GM18907 (cell line): ENCODE measurements at regions not wholly inside any gene's neighbourhood (a gene's known extent, or its start where the extent isn't known, plus 50 kb on each side); places are given as distances from the start of the nearest gene placed in this dataset.
"Not testable (repeated sequence)": the region's sequence is repeated elsewhere in the genome, so short reads cannot be mapped to it uniquely, and the experiment has no call there.

Experiments
- ATAC-seq: cut with Tn5 transposase; IDR thresholded peaks from one replicate; pipeline ENCODE4 v1.9.1; 2021; ENCODE audit warnings: mild to moderate bottlenecking, moderate library complexity; ENCODE audit not compliant: unreplicated experiment

- ATAC-seq: no peak
Observed at GRCh38 chr3:26480377-26480776, 142.2 kb upstream of the LRRC3B start.

GRCh38 chr3:26484140-26484539, 138.4 kb upstream of the LRRC3B start:
- ATAC-seq: no peak

DNA sequence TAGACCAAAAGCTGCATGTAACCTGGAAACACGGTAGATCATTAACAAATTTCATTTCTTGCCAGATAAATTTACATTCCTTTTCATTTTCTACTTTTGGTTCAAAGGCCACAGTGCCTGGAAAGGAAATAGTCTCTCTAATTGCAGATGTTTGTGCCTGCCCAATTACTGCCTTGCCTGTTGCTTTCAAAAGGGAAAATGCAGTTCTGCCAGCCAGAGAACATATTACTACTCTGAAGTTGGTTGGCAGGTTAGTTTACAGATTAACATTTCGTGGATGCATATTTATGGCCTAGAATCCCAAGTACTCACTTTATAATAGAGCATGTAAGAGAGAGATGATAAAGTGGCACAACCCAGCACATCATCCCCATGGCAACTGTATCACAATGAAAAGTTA, 124.3 kb upstream of the LRRC3B start:
- no peak for ATAC-seq

DNA sequence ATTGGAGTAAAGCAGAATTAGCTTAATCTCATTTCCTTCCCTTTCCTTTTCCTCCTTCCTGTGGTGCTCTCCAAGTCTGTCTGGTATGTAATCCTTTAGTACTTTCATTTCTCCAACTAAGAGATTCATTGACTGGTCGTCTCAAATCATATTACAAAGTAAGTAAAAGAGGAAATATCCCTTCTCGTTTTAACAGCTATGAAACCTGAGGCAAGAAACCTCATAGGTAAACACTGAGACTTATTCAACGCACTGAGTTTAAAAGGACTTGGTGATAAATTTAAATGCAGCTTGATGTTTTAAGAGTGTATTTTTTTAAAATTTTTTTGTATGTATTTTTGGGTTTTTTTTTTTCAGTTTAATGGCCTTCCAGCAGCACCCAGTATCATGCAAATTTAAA, 117.2 kb upstream of the LRRC3B start:
- ATAC-seq: no peak

- ATAC-seq: not testable (repeated sequence)
Observed at GRCh38 chr3:26514445-26515029, 108.0 kb upstream of the LRRC3B start.

DNA sequence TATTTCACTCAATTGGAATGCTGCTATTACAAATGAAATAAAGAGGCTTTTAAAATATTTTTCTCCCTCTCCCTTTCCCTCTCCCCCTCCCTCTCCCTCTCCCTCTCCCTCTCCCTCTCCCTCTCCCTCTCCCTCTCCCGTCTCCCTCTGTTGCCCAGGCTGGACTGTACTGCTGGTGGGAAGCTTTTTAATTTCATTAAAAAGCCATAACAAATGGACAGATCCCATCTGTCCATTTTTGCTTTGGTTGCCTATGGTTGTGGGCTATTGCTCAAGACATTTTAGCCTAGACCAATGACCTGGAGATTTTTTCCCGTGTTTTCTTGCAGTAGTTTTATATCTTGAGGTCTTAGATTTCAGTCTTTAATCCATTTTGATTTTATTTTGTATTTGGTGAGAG, 107.2 kb upstream of the LRRC3B start:
- ATAC-seq: no peak

- ATAC-seq: no peak
Observed at GRCh38 chr3:26521261-26521660, 101.3 kb upstream of the LRRC3B start.

DNA sequence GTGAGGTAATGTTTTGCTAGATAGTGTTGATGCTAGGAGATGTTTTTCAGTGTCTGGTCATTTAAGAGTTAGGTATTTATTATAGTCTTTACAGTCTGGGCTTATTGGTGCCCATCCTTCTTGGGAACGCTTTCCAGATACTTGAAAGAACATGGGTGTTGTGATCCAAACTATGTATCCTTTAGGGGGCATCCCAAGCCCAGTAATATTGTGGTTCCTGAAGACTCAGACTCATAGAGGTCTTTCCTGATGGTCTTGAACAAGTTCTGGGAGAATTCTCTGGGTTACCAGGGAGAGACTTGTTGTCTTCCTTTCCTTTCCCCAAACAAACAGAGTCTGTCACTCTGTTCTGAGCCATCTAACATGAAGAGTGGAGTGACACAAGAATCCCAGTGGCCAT, 99.7 kb upstream of the LRRC3B start:
- ATAC-seq: no peak

DNA sequence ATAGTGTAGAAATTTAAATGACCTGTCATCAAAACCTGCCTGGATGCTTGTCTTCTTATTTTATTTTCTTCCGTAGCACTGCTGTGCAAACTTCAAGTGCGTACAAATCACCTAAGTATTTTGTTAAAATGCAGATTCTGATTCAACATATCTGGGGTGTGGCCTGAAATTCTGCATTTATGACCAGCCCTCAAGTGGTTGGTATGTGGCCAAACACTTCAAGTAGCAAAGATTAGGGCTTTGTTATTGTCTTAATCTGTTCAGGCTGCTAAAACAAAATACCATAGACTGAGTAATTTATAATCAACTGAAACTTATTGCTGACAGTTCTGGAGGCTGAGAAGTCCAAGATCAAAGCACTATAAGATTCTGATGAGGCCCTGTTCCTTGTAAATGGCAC, 97.6 kb upstream of the LRRC3B start:
- no peak for ATAC-seq

GRCh38 chr3:26535151-26535550, 87.4 kb upstream of the LRRC3B start:
- no peak for ATAC-seq

- ATAC-seq: no peak
Observed at GRCh38 chr3:26536955-26537354, 85.6 kb upstream of the LRRC3B start.

DNA sequence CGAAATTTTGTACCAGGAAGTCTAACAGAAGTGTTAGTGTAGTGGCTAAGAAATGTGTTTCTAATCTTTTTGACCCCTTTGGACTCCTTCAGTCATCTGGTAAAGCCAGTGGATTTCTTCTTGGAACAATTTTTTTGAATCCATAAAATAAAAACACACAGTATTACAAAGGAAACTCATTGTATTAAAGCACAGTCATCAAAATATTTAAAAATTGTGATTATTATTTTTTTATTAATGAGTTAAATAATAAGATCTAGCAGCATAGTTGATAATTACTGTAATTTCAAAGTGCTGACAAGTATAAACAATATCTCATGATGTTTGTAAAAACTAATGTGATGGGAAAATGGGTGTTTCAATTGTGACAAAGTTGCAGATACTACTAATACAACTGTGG, 72.2 kb upstream of the LRRC3B start:
- ATAC-seq: no peak

DNA sequence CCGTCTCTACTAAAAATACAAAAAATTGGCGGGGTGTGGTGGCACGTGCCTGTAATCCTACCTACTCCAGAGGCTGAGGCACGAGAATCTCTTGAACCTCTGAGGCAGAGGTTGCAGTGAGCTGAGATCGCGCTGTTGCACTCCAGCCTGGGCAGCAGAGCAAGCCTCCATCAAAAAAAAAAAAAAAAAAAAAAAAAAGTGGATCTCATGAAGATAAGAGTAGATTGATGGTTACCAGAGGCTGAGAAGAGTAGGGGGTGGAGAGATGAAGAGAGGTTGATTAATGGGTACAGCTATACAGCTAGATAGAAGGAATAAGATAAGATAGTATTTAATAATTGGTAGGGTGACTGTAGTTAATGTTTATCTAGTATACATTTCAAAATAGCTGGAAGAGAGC, 65.9 kb upstream of the LRRC3B start:
- ATAC-seq: no peak

DNA sequence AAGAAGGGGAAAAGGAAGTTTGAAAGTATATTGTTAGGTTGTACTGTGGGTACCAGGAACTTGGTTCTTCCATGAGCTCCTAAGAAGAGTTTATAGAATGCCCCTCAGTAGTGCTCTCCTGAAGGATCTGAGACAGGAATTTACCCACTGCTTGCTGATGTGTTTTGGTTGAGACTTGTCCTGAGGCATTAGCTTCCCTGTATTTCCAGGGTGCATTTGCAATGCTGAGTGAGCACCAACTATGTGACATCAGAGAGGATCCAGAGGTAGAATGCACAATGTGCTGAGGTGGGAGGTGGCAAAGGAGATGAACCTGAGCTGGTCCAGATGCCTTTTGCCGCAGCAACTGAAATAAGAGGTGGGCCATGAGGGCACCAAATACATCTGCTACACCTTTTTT, 64.3 kb upstream of the LRRC3B start:
- ATAC-seq: no peak

GRCh38 chr3:26559227-26559626, 63.3 kb upstream of the LRRC3B start:
- ATAC-seq: no peak

DNA sequence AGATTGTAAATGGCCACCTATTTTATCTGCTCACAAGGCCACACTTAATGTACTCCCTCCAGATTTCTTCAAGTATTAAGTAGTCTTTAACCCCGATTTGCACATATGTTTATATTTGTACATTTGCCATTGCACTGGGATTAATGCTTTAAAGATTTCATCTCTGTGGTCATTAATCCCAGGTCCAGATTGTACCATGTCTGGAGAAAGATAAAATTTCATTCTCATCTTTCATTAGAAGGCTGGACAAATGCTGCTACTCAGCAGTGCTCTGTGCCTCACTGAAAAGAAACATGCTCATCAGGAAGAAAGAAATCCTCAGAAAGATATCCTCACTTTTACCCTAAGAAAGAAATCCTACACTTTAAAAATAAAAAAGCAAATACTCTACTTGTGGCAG, 62.5 kb upstream of the LRRC3B start:
- no peak for ATAC-seq

DNA sequence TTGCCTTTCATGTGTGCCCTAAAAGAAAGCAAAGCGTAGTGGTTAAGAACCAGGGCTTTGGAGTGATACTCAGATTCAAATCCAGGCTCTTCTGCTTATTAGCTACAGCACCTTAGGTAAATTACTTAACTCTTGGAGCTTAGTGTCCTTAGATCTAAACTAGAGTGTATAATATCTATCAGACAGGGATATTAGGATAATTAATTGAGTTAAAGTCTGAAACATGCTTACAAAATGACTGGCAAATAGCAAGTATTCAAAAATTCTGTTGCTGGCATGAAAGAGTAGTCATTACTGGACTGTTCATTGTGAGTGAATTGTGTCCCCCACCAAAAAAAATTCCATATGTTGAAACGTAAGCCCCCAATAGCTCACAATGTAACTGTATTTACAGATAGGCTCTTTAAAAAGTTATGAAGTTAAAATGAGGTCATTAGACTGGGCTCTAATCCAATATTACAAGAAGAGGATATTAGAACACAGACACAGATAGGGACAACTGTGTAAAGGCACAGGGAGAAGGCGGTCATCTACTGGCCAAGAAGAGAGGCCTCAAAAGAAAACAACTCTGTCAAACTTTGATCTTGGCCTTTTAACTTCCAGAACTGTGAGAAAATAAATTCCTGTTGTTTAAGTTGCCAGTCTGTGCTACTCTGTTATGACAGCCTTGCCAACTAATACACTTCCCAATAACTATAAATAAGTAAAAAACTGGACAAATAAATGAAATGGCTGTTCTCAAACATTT, 60.4 kb upstream of the LRRC3B start:
- no peak for ATAC-seq
